ENCODE measurements at regions not wholly inside any gene's neighbourhood (a gene's known extent, or its start where the extent isn't known, plus 50 kb on each side); places are given as distances from the start of the nearest gene placed in this dataset.

GRCh38 chr14:84686550-84686949 is 843.4 kb upstream of the FLRT2 start:
- POLR2A ChIA-PET = no interaction called here

DNA sequence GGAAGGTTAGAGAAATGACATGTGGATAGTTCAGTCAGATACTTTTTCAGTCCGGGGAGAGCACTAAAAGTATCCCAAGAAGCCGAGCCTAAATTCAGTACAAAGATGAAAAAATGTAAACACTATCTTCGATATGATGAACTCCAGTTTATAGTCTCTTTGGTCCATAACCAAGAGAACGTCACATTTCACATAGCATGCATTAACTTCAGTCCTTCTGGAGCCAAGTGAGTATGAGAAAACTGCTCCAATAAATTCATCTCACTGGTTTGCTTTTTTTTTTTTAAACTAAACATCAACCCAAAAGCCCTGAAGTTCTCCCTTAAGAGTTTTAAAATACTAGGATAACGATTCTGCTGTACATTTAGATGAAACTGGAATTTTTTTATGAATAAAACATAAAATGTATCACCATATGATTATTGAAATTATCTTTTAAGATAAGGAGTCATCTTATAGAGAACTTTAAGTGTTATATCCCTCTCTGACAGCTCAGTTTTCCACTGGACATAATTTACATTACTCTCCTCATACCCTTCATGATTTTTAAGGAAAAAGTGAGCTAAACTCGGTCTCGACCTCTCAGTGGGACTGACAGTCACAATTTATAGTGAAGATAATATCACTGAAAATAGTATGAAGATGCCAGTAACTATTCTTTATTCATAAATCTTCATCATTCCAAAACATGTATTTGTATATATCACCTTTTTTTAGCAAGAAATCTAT is 841.5 kb upstream of the FLRT2 start:
- H3K9me3 ChIP-seq (ENCODE audit: control insufficient read depth, insufficient read depth, low read depth, low read length) = no peaks in the 10 kb centered on the region
- ChIA-PET POLR2A (no interaction called here), CTCF (no interaction called here)
- H3K4me1 ChIP-seq (ENCODE audit: control insufficient read depth, insufficient read depth, low read length) = no peaks in the 10 kb centered on the region
- no peak overlapping the region for H3K4me3 ChIP-seq (ENCODE audit: low read depth, low read length)
- TF ChIP-seq, protein P1, sequence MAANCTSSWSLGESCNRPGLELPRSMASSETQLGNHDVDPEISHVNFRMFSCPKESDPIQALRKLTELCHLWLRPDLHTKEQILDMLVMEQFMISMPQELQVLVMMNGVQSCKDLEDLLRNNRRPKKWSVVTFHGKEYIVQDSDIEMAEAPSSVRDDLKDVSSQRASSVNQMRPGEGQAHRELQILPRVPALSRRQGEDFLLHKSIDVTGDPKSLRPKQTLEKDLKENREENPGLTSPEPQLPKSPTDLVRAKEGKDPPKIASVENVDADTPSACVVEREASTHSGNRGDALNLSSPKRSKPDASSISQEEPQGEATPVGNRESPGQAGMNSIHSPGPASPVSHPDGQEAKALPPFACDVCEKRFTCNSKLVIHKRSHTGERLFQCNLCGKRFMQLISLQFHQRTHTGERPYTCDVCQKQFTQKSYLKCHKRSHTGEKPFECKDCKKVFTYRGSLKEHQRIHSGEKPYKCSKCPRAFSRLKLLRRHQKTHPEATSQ (tag by site-specific recombination; IDR thresholded peaks at IDR 0.05) = no peak
- TF ChIP-seq ZNF549 (tag by site-specific recombination; IDR thresholded peaks at IDR 0.05) (no peak), ZBTB10 (tag by site-specific recombination; IDR thresholded peaks at IDR 0.05) (no peak), ZBTB7A (tag by site-specific recombination; IDR thresholded peaks at IDR 0.05; ENCODE audit: low read depth) (no peak), ZBTB11 (tag by site-specific recombination; conservative IDR thresholded peaks at IDR 0.05; ENCODE audit: low read depth) (no peak), ZNF266 (tag by site-specific recombination; IDR thresholded peaks at IDR 0.05; ENCODE audit: low read depth) (no peak), ZNF214 (tag by site-specific recombination; IDR thresholded peaks at IDR 0.05; ENCODE audit: borderline replicate concordance) (no peak), ZFP69B (tag by site-specific recombination; IDR thresholded peaks at IDR 0.05) (no peak), ZNF610 (tag by site-specific recombination; IDR thresholded peaks at IDR 0.05; ENCODE audit: borderline replicate concordance) (no peak), ZNF311 (tag by site-specific recombination; IDR thresholded peaks at IDR 0.05; ENCODE audit: borderline replicate concordance) (no peak), ZNF596 (tag by site-specific recombination; IDR thresholded peaks at IDR 0.05) (no peak), ZNF654 (tag by site-specific recombination; IDR thresholded peaks at IDR 0.05; ENCODE audit: low read depth) (no peak), ZNF416 (tag by site-specific recombination; IDR thresholded peaks at IDR 0.05) (no peak), ZNF837 (tag by site-specific recombination; IDR thresholded peaks at IDR 0.05) (no peak)
- TF ChIP-seq, protein P2, sequence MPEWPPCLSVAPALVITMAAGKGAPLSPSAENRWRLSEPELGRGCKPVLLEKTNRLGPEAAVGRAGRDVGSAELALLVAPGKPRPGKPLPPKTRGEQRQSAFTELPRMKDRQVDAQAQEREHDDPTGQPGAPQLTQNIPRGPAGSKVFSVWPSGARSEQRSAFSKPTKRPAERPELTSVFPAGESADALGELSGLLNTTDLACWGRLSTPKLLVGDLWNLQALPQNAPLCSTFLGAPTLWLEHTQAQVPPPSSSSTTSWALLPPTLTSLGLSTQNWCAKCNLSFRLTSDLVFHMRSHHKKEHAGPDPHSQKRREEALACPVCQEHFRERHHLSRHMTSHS (tag by site-specific recombination; IDR thresholded peaks at IDR 0.05) = no peak
- H3K27ac ChIP-seq (ENCODE audit: extremely low read depth, low read depth, low read length) = no peak overlapping the region
- H3K36me3 ChIP-seq (ENCODE audit: control insufficient read depth in 2 of 2, insufficient read depth in 1 of 2, low read length in 2 of 2) = no peaks in the 10 kb centered on the region

More at GRCh38 chr14:84686550-84686949, 843.4 kb upstream of the FLRT2 start:
- Histone ChIP-seq H3K27ac (ENCODE audit: extremely low read depth, low read depth, low read length) (no peak overlapping the region), H3K36me3 (ENCODE audit: control insufficient read depth in 2 of 2, insufficient read depth in 1 of 2, low read length in 2 of 2) (no peaks in the 10 kb centered on the region), H3K4me3 (ENCODE audit: low read depth, low read length) (no peak overlapping the region), H3K4me1 (ENCODE audit: control insufficient read depth, insufficient read depth, low read length) (no peaks in the 10 kb centered on the region), H3K9me3 (ENCODE audit: control insufficient read depth, insufficient read depth, low read depth, low read length) (no peaks in the 10 kb centered on the region)
- CTCF ChIA-PET = no interaction called here
- TF ChIP-seq ZNF768 (tag by site-specific recombination; IDR thresholded peaks at IDR 0.05) = no peak
